DND-41 (cell line): ENCODE measurements at regions not wholly inside any gene's neighbourhood (a gene's known extent, or its start where the extent isn't known, plus 50 kb on each side); places are given as distances from the start of the nearest gene placed in this dataset.

Source experiments
- CTCF ChIP-seq: IDR thresholded peaks from 2 replicates; pipeline ENCODE4 v1.5.1; 2012; ENCODE audit warnings: borderline replicate concordance, low read length, moderate library complexity, mild to moderate bottlenecking; ENCODE audit not compliant: poor library complexity, severe bottlenecking; ENCODE audit errors: extremely low read depth
- EZH2 ChIP-seq: IDR thresholded peaks from 3 replicates; pipeline ENCODE4 v1.6.1; 2012; ENCODE audit warnings: borderline replicate concordance, low read depth, mild to moderate bottlenecking, moderate library complexity, low read length, inconsistent platforms; ENCODE audit not compliant: severe bottlenecking

GRCh38 chr13:111634410-111634809 lies 314.0 kb downstream of the TEX29 start:
- TF ChIP-seq EZH2 = no peak
- TF ChIP-seq CTCF = no peak
